NCI-H2196 treated with DMSO at 0.1 percent for 48 hours (cell line): ENCODE measurements at regions not wholly inside any gene's neighbourhood (a gene's known extent, or its start where the extent isn't known, plus 50 kb on each side); places are given as distances from the start of the nearest gene placed in this dataset.

ENCODE experiments used
- DNase-seq: peaks from one replicate; lab custom pipeline; 2025; ENCODE audit not compliant: unreplicated experiment; lab: John Stamatoyannopoulos, UW

GRCh38 chr12:14148489-14149270, 167.3 kb upstream of the GRIN2B start:
- DNase-seq, result no peak

- no peak for DNase-seq
Observed at GRCh38 chr12:14153803-14154202, 172.4 kb upstream of the GRIN2B start.

- no peak for DNase-seq
Observed at GRCh38 chr12:14156606-14157005, 175.2 kb upstream of the GRIN2B start.

- DNase-seq, result no peak
Observed at GRCh38 chr12:14157088-14157747, 175.8 kb upstream of the GRIN2B start.

- no peak for DNase-seq
Observed at GRCh38 chr12:14164266-14164665, 182.9 kb upstream of the GRIN2B start.

GRCh38 chr12:14167005-14167628, 185.7 kb upstream of the GRIN2B start:
- DNase-seq, result peak; percentile 4

- DNase-seq, result no peak
Observed at GRCh38 chr12:14169281-14169680, 187.9 kb upstream of the GRIN2B start.

GRCh38 chr12:14171106-14171505, 189.7 kb upstream of the GRIN2B start:
- no peak for DNase-seq

GRCh38 chr12:14175206-14175605, 190.3 kb upstream of the ATF7IP start:
- no peak for DNase-seq

- peak; percentile 1 for DNase-seq
Observed at GRCh38 chr12:14185427-14186192, 179.9 kb upstream of the ATF7IP start.

GRCh38 chr12:14186193-14186502, 179.3 kb upstream of the ATF7IP start:
- DNase-seq, result no peak

- DNase-seq, result no peak
Observed at GRCh38 chr12:14187002-14187401, 178.5 kb upstream of the ATF7IP start.

- no peak for DNase-seq
Observed at GRCh38 chr12:14187966-14188365, 177.5 kb upstream of the ATF7IP start.

GRCh38 chr12:14188744-14189143, 176.7 kb upstream of the ATF7IP start:
- DNase-seq, result no peak

GRCh38 chr12:14190694-14191093, 174.8 kb upstream of the ATF7IP start:
- DNase-seq, result no peak

GRCh38 chr12:14191612-14192011, 173.9 kb upstream of the ATF7IP start:
- DNase-seq, result no peak

GRCh38 chr12:14193639-14194038, 171.8 kb upstream of the ATF7IP start:
- no peak for DNase-seq

- DNase-seq, result no peak
Observed at GRCh38 chr12:14194572-14194971, 170.9 kb upstream of the ATF7IP start.

- no peak for DNase-seq
Observed at GRCh38 chr12:14199455-14200198, 165.9 kb upstream of the ATF7IP start.

- no peak for DNase-seq
Observed at GRCh38 chr12:14200598-14200997, 164.9 kb upstream of the ATF7IP start.

- no peak for DNase-seq
Observed at GRCh38 chr12:14201291-14201690, 164.2 kb upstream of the ATF7IP start.
